Endothelial cell of umbilical vein (primary cell): ENCODE measurements at regions not wholly inside any gene's neighbourhood (a gene's known extent, or its start where the extent isn't known, plus 50 kb on each side); places are given as distances from the start of the nearest gene placed in this dataset.

ENCODE experiments used
- BruUV-seq: library from RNA; stranded (reverse); fragments of 400-500 nt; replicated peaks from 2 replicates; lab custom pipeline; 2021; lab: Mats Ljungman, UMichigan
- CTCF ChIA-PET: fragments of 300-600, 350-600 bp; sonication (Branson Sonifier 250); formaldehyde crosslinking; loops from one replicate; lab custom pipeline; 2021; ENCODE audit warnings: antibody characterized with exemption, inconsistent platforms; lab: Charles Lee
- POLR2A ChIA-PET: fragments of 300-600, 350-600 bp; sonication (Branson Sonifier 250); formaldehyde crosslinking; loops from one replicate; lab custom pipeline; 2021; ENCODE audit warnings: antibody characterized with exemption, inconsistent platforms; lab: Charles Lee
- DNase-seq: peaks from one replicate; pipeline ENCODE4 v3.0.0-alpha.2; 2011; ENCODE audit warnings: low read depth, low spot score
- FAIRE-seq: peaks from 2 replicates; lab custom pipeline; 2011; peaks lifted over from hg19 to GRCh38; lab: Jason Lieb, UNC
- H2AFZ ChIP-seq: 2 replicates; pipeline ENCODE4 v1.6.0; 2012; ENCODE audit warnings: low read depth, low read length, control low read depth, inconsistent platforms
- H3K27ac ChIP-seq: 2 replicates; pipeline ENCODE4 v1.5.1; 2011; ENCODE audit warnings: low read depth, mild to moderate bottlenecking, control low read depth, low read length, moderate library complexity; ENCODE audit not compliant: insufficient read depth
- H3K27me3 ChIP-seq, 2 experiments: 2 replicates each; pipeline versions ENCODE4 v1.6.0 to v1.6.1; 2011; ENCODE audit warnings: low read length in 2 of 2, mixed read lengths in 1 of 2; ENCODE audit not compliant: control insufficient read depth in 2 of 2, insufficient read depth in 2 of 2
- H3K36me3 ChIP-seq, 2 experiments: 2 replicates in 1 of 2; 3 replicates in 1 of 2; pipeline ENCODE4 v1.5.1; 2011; ENCODE audit warnings: low read length in 2 of 2, mild to moderate bottlenecking in 1 of 2, moderate library complexity in 1 of 2; ENCODE audit not compliant: control insufficient read depth in 2 of 2, insufficient read depth in 2 of 2; ENCODE audit errors: extremely low read depth in 1 of 2
- H3K4me1 ChIP-seq: 3 replicates; pipeline ENCODE4 v1.5.1; 2011; ENCODE audit warnings: mild to moderate bottlenecking, low read length; ENCODE audit not compliant: control insufficient read depth, insufficient read depth; ENCODE audit errors: extremely low read depth
- H3K4me2 ChIP-seq: 2 replicates; pipeline ENCODE4 v1.6.1; 2011; ENCODE audit warnings: low read length, control low read depth, mixed read lengths; ENCODE audit not compliant: insufficient read depth
- H3K4me3 ChIP-seq, 3 experiments: fragments of 200-600 bp in 1 of 3; sonication (generic), shearing (Covaris generic) in 1 of 3; replicated peaks in 1 of 3; 2 replicates each; pipeline ENCODE4 v1.5.1; 2011 to 2016; ENCODE audit warnings: control low read depth in 3 of 3, low read length in 3 of 3, mild to moderate bottlenecking in 2 of 3, inconsistent platforms in 1 of 3, low read depth in 1 of 3, moderate library complexity in 1 of 3; ENCODE audit not compliant: insufficient read depth in 1 of 3
- H3K79me2 ChIP-seq: 2 replicates; pipeline ENCODE4 v1.6.0; 2012; ENCODE audit warnings: low read length, inconsistent platforms; ENCODE audit not compliant: control insufficient read depth, insufficient read depth
- H3K9ac ChIP-seq: replicated peaks from 2 replicates; pipeline ENCODE3; 2011; ENCODE audit warnings: low read length, control low read depth; ENCODE audit not compliant: insufficient read depth; ENCODE audit errors: extremely low read depth
- H3K9me1 ChIP-seq: replicated peaks from 3 replicates; pipeline ENCODE4 v1.6.0; 2011; ENCODE audit warnings: mild to moderate bottlenecking, low read length; ENCODE audit not compliant: control insufficient read depth, insufficient read depth; ENCODE audit errors: extremely low read depth
- H3K9me3 ChIP-seq: replicated peaks from 2 replicates; pipeline ENCODE4 v1.5.1; 2012; ENCODE audit warnings: low read length, inconsistent platforms; ENCODE audit not compliant: control insufficient read depth, insufficient read depth
- H4K20me1 ChIP-seq: replicated peaks from 2 replicates; pipeline ENCODE3; 2011; ENCODE audit warnings: mild to moderate bottlenecking, low read length; ENCODE audit not compliant: control insufficient read depth, insufficient read depth; ENCODE audit errors: extremely low read depth
- CTCF ChIP-seq, 2 donors: IDR thresholded peaks; 1 replicate in 1 of 2; 2 replicates in 1 of 2; pipeline ENCODE4 v1.5.1; 2011; ENCODE audit warnings: low read length in 2 of 2, mild to moderate bottlenecking in 2 of 2, moderate library complexity in 2 of 2, control low read depth in 1 of 2, inconsistent platforms in 1 of 2, low read depth in 1 of 2; ENCODE audit not compliant: insufficient read depth in 1 of 2; ENCODE audit errors: extremely low read depth in 1 of 2
- EZH2 ChIP-seq: IDR thresholded peaks from 2 replicates; pipeline ENCODE4 v1.6.1; 2012; ENCODE audit warnings: borderline replicate concordance, low read depth, mild to moderate bottlenecking, moderate library complexity, low read length, inconsistent platforms; ENCODE audit not compliant: severe bottlenecking
- FOS ChIP-seq: IDR thresholded peaks from 2 replicates; pipeline ENCODE4 v1.6.1; 2011; ENCODE audit warnings: mild to moderate bottlenecking, low read length, moderate library complexity, borderline replicate concordance; ENCODE audit not compliant: insufficient read depth
- GATA2 ChIP-seq: IDR thresholded peaks from 2 replicates; pipeline ENCODE4 v1.7.0; 2011; ENCODE audit warnings: low read depth, mild to moderate bottlenecking, moderate library complexity, mixed read lengths, low read length; ENCODE audit not compliant: insufficient read length, insufficient read depth
- JUN ChIP-seq: IDR thresholded peaks from 2 replicates; pipeline ENCODE4 v1.6.1; 2011; ENCODE audit warnings: borderline replicate concordance, low read depth; ENCODE audit not compliant: insufficient read length, insufficient read depth
- MYC ChIP-seq: IDR thresholded peaks from one replicate; pipeline ENCODE4 v1.6.1; 2011; ENCODE audit warnings: mild to moderate bottlenecking, low read depth, low read length
- POLR2A ChIP-seq: IDR thresholded peaks from 2 replicates; pipeline ENCODE4 v1.6.1; 2012; ENCODE audit warnings: low read depth, mild to moderate bottlenecking, control low read depth, low read length
- POLR2AphosphoS5 ChIP-seq: IDR thresholded peaks from 2 replicates; pipeline ENCODE4 v1.6.1; 2012; ENCODE audit warnings: low read depth, mild to moderate bottlenecking, control low read depth, low read length, moderate library complexity; ENCODE audit not compliant: insufficient read depth
- dilution Hi-C: fragments of 300-500 bp; cut with MboI; formaldehyde crosslinking; loops from one replicate; pipeline ENCODE4 v1.15.0; 2019; ENCODE audit warnings: low sequenced_read_pairs; ENCODE audit not compliant: extremely low pct_ligation_motif_present
- intact Hi-C: fragments of 100-400 bp; cut with micrococcal nuclease; formaldehyde crosslinking; loops from one replicate; pipeline ENCODE4 v1.10.0; 2022
- TF ChIP-seq, protein P1 (sequence below): IDR thresholded peaks from 2 replicates; pipeline ENCODE4 v1.6.1; 2011; ENCODE audit not compliant: insufficient read depth, insufficient read length

- H3K4me1 ChIP-seq, result no peaks in the 10 kb centered on the region
- H3K9me1 ChIP-seq, result no peaks in the 10 kb centered on the region
- no peaks in the 10 kb centered on the region for H3K36me3 ChIP-seq
- TF ChIP-seq EZH2, result no peak
- TF ChIP-seq MYC, result no peak
- no peak for TF ChIP-seq JUN
- no peak for TF ChIP-seq CTCF (IDR thresholded peaks at IDR 0.05; ENCODE audit: extremely low read depth in 1 of 2, insufficient read depth in 1 of 2, low read depth in 1 of 2, low read length in 2 of 2)
- TF ChIP-seq, protein P1, sequence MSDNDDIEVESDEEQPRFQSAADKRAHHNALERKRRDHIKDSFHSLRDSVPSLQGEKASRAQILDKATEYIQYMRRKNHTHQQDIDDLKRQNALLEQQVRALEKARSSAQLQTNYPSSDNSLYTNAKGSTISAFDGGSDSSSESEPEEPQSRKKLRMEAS, result no peak
- no peak for TF ChIP-seq POLR2AphosphoS5
- no peak for TF ChIP-seq GATA2
- TF ChIP-seq POLR2A, result no peak
- no peak for TF ChIP-seq FOS
- no peaks in the 10 kb centered on the region for H3K9me3 ChIP-seq
- no peak overlapping the region for H3K9ac ChIP-seq
- CTCF ChIA-PET, result no interaction called here
- intact Hi-C loops (no loop called here), dilution Hi-C loops (no loop called here)
- no peak overlapping the region for H3K4me3 ChIP-seq
- H3K27ac ChIP-seq, result no peak overlapping the region
- DNase-seq (no peak), FAIRE-seq (no peak)
- POLR2A ChIA-PET, result no interaction called here
- no peaks in the 10 kb centered on the region for H4K20me1 ChIP-seq
- no TSS peak for BruUV-seq
- no peak overlapping the region for H2AFZ ChIP-seq
- H3K79me2 ChIP-seq, result no peaks in the 10 kb centered on the region
- H3K4me2 ChIP-seq, result no peak overlapping the region
- H3K27me3 ChIP-seq, result no peaks in the 10 kb centered on the region
Measured at GRCh38 chr13:105547851-105548250, 987.6 kb downstream of the EFNB2 start.
